Hematopoietic multipotent progenitor cell treated with erythropoietin and hydrocortisone succinate and interleukin-3 and kit ligand, for 6 days (in vitro differentiated cells): ENCODE measurements at regions not wholly inside any gene's neighbourhood (a gene's known extent, or its start where the extent isn't known, plus 50 kb on each side); places are given as distances from the start of the nearest gene placed in this dataset.
"Not testable (repeated sequence)": the region's sequence is repeated elsewhere in the genome, so short reads cannot be mapped to it uniquely, and the experiment has no call there.

Experiments used
- DNase-seq: peaks from one replicate; pipeline ENCODE4 v3.0.0-alpha.2; 2015

GRCh38 chr2:48197618-48198017 is 116.9 kb upstream of the FOXN2 start:
- no peak for DNase-seq

DNA sequence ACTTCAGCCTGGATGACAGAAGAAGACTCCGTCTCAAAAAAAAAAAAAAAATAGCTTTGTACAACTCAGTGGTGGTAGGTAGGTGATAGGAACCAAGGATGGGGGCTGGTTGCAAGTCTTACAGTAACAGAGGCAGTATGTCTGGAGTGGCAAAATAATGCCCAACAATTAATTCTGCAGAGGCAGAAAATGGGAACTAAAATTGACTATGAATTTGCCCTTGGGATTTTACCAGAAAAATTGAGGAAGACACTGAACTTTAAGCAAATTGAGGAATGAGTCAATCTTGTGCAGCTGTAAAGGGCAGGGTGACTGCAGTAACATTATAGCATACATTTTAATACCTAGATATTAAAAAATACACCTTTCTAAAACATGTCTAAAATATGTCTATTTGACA is 116.1 kb upstream of the FOXN2 start:
- no peak for DNase-seq

- no peak for DNase-seq
These were observed 115.4 kb upstream of the FOXN2 start for GRCh38 chr2:48199070-48199469.

GRCh38 chr2:48200620-48201293 is 113.7 kb upstream of the FOXN2 start:
- DNase-seq, result peak; percentile 82

DNA sequence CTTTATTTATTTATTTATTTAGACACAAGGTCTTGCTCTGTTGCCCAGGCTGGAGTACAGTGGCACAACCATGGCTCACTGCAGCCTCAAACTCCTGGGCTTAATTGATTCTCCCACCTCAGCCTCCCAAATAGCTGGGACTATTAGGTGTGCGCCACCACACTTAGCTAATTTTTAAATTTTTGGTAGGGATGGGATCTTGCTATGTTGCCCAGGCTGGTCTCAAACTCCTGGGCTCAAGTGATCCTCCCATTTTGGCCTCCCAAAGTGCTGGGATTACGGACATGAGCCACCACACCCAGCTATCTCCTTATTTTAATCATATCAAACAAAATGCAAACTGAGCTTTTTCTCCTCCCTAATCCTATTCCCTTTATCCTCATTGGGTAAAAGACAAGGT is 113.0 kb upstream of the FOXN2 start:
- DNase-seq, result not testable (repeated sequence)

DNA sequence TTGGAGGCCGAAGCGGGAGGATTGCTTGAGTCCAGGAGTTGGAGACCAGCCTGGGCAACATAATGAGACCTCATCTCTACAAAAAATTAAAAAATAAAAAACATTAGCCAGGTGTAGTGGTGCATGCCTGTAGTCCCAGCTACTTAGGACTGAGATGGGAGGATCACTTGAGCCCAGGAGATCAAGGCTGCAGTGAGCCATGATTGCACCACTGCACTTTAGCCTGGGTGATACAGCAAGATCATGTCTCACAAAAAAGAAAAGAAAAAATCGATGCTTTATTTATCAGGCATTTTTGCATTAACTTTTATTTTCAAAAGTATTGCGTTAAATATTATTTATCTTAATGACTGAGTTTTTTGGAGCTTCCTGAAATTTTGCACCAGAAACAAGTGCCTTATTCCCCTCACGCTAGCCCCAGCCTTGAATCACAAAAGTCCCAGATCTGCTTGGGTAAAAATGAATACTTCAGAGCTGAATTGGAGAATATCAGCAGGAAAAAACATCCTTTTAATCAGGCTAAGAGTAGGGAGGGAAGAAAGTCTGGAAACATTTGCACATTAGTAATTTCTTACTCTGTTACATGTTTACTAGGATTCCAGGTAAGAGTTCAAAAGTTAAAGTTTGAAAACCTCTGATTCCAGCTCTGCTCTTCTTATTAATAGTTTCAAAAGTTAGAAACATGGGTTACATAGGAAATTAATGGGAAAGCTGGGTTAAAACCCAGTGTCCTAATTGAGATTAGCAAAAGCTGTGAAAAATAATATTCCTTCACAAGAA is 111.4 kb upstream of the FOXN2 start:
- DNase-seq, result no peak

DNA sequence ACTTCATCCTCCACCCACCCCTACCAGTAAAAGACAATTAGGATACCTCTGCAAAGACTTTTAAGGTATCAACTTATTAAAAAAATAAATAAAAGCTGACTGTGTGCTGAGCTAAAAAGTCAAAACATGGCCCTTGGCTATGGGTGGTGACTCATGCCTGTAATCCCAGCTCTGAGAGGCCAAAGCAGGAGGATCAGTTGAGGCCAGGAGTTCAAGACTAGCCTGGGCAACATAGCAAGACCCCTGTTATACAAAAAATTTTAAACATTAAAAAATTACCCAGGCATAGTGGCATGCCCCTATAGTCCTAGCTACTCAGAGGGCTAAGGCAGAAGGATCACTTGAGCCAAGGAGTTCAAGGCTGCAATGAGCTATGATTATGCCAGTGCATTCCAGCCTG is 110.8 kb upstream of the FOXN2 start:
- no peak for DNase-seq

DNA sequence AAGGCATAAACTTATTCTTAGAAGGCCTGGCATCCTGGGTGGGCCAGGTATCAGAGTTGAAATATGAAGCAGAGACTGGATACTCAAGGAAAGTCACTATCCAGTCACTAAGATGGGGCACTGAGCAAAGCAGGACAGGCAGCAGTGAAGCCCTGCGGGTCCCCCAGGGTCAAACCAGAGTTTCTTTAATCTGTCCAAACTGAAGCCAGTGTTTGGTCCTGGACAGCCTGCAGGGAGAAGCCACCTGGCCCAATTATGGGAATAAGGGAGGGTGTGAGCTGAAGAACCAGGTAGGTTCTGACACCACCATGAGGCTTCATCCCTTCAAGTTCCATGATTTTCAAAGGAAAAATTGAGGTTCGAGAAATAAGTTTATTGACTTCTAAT is 109.7 kb upstream of the FOXN2 start:
- DNase-seq, result no peak

DNA sequence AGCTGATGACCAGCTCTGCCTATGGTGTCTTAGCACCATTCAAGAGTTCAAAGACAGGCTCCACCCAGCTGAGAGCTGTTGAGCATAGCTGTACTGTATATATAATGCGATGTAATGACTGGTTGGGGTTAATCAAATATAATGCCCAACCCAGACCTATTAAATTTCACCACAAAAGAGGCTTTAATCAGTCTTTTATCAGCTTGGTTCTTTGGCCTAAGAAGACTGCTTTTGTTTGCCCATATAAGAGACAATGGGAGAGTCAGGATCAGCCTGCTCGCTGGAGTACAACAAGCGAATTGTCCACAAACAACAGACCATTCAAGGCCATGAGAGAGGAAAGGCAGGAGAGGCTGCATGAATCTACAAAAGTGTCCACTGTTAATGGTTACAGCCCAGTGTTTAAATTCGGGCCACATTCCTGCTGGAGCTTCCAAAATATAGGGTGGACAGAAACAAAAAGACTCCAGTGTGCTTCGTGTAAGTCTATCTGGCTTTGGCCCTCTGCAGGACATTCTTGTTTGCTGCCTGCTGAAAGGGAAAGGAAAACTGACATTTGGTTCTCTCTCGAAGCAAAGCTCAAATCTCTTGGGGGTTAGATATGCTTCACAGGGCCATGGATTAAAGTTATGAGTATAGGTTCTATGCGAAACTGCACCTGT is 109.2 kb upstream of the FOXN2 start:
- DNase-seq, result peak; percentile 45

DNA sequence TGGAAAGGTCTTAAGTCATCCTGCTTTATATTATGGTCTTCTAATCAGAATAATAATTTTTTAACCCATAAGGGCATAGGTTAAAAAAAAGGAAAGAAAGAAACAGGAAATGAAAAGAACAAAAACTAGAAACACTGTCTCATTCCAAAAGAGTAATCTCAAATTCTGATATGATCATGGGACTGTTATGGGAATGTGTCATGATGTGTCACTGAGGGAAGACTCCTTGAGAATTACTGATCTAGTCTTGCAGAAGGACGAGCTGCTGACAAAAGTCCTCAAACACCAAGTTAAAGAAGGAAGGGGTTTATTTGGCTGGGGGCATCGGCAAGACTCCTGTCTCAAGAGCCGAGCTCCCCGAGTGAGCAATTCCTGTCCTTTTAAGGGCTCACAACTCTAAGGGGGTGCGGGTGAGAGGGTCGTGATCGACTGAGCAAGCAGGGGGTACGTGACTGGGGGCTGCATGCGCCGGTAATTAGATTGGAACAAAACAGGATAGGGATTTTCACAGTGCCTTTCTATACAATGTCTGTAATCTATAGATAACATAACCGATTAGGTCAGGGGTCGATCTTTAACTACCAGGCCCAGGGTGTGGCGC is 108.3 kb upstream of the FOXN2 start:
- not testable (repeated sequence) for DNase-seq

DNA sequence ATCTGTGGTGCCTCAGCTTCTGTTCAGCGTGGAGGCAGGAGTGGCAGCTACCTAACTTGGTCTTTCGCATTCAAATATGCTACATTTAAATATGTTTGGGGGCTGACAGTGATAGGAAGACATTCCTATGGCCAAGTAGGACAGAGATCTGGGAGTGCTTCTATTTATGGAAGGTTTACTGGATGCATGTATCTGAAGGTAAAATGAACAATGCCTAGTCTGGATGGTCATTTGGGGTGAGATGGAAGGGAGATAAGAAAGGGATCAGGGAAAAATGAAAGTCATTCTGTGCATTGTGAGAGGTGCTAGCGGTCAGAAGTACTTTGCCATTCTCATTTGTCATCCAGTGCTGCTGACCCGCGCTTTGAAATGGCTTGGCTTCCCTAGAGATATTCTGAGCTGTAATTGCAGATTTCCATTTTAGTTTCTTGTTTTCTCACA is 107.3 kb upstream of the FOXN2 start:
- no peak for DNase-seq

- no peak for DNase-seq
These were observed 106.6 kb upstream of the FOXN2 start for GRCh38 chr2:48207851-48208250.

- DNase-seq, result no peak
These were observed 105.1 kb upstream of the FOXN2 start for GRCh38 chr2:48209214-48209885.

GRCh38 chr2:48210189-48210588 is 104.3 kb upstream of the FOXN2 start:
- no peak for DNase-seq

DNA sequence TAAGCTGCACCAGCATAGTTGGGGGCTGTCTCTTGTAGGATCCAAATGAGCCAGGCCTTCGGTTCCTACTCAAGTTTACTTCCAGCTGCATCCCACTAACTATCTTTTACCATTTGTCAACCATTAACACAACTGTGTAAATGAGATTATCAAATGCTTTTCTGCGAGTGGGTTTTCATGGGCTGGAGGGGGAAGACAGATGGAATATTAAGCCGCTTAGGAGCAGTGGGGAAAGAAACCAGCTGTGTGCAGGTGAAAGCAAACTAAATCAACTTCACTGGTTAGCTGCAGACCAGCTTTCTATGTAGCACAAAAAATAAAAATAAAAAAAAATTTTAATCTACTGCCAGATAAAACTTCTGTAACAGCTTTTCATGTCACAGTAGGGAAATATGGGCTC is 100.8 kb upstream of the FOXN2 start:
- DNase-seq, result no peak

DNA sequence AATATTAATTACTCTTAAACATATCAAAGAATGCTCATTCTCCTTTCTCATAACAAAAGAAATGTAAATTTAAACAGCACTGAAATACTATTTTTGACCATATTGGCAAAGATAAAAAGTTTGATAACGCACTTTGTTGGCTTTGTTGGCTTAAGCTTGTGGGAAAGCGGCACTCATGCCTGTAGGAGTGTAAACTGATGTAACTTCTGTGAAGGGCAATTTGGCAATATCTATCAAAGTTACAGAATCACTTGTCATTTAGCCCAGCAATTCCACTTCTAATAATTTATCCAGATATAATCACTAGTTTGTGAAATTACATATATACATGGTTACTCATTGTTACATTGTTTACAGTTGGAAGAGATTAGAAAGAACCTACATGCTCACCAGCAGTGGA is 96.3 kb upstream of the FOXN2 start:
- no peak for DNase-seq

DNA sequence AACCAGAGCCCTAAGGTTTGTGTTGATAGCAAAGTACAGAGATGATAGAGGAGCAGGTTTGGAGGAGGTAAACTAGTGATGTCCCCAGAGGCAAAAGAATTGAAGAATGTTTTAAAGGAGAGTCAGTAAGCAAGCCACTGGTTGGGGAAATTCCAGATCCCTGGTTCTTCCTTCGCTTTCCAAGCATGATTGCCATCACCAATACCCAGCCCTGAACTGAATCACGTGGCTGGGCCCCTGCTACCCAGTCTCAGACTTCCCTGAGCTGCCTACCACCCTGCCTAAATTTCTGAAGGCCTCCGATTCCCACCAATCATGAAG is 95.3 kb upstream of the FOXN2 start:
- no peak for DNase-seq

DNA sequence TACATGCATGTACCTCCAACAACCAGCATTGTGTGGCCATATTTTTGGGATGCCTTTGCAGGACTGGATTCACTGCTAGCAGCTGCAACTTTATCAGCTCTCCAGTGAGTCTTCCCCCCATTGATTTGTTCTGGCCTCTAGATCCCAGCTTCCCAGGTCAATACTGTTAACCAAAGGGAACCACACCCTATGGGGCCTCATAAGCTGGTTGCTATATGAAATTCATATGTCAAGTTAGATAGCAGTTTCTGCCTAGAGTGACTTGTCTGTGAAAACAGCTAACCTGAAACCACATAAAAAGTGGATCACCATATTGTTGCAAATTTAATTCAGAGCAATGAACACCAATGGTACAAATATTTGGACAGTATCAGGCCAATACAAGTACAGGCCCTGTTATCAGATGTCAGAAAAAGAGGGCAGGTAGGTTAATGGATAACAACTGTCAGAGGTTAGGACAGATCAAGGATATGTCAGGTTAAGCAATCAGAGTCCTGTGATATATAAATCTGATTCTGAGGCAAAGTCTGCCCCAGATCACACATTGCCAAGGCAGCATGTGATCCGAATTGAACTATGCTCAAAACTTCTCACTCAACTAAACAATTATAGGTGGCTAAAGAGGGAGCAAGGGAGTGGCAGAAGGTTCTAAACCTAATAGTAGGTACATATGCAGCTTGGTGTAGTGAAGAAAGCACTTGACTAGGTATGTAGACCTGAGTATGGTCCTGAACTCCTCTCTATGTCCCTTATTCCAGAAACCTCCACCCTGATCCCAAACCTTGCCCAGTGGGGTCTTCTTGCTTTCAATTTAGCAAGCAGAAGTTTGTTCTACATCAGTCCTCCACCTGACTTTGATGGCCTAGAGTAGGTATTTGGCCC is 94.7 kb upstream of the FOXN2 start:
- DNase-seq, result peak; percentile 50

DNA sequence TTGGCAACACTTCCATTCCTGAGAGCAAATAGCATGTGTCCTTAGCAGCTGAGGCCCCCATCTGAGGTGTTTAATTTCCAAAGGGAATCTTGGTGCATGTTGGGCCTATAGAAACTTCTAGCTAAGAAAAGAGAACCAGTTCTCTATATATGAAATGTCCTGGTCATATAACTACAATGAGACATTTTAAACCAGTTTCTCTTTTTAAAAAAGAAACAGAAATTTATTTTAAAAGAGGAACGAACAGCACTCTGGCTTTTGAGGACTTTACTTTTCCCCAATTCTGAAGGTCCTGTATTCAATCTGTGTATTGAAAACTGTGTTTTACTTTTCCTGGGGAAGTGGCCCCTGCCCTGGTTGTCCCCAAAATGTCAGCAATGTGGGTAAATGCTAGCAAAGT is 94.0 kb upstream of the FOXN2 start:
- no peak for DNase-seq

DNA sequence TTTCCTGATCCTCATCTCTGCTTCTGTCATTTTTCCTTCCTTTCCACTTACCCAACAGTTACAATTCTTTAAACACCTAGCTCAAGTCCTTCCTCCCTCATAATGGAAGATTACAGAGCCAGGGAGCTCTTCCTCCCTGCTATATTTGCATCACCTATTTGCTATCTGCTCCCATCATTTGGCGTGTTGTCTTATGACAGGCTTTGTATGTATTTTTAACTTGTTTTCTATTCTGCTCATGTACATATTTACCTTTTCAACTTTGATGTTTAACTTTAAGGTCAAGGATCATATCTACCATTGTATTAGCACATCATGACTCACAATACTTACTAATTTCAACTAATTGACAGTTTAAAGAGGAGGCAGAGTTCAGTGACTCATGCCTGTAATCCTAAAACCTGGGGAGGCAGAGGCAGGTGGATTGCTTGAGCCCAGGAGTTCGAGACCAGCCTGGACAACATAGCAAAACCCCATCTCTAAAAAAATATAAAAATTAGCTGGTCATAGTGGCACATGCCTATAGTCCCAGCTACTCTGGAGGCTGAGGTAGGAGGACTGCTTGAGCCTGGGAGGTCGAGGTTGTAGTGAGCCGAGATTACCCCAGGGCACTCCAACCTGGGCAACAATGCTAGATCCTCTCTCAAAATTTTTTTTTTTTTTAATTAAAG is 92.5 kb upstream of the FOXN2 start:
- no peak for DNase-seq

DNA sequence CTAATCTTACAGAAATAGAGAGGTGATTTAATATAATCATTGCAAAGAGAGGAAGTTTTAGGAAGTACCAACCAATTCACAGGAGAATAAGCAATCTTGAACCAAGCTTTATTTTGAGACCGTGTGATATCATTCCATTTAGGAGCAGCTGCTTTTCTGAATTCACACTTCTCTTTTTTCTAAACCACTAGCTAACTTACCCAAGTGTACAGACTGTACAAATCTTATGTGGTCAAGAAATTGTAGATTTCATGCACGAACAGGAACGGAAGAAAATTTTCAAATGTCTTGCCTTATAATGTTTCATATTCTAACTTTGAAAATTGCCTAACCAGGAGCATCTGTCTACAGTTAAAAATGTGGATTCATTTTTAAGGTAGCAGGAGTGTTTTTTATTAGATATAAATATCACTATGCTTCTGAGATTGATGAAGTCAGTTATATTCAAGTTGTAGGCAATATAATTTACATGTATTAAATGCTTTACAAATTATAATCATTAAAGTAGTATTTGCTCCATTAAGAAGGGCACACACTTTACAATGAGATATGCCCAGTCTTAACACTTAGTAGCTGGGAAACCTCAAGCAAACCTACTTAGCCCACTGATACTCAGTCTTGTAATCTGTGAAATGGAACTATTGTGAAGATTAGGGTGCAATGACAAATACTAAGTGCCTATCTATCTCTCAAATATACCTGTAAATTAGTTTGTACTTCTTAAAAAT is 86.7 kb upstream of the FOXN2 start:
- peak; percentile 75 for DNase-seq
